GM11168 (cell line): ENCODE measurements at regions not wholly inside any gene's neighbourhood (a gene's known extent, or its start where the extent isn't known, plus 50 kb on each side); places are given as distances from the start of the nearest gene placed in this dataset.

Experiments
- in situ Hi-C: fragments of 300-500 bp; cut with MboI; formaldehyde crosslinking; loops from one replicate; pipeline ENCODE4 v1.12.0; 2022; ENCODE audit warnings: low sequenced_read_pairs; ENCODE audit not compliant: unreplicated experiment

DNA sequence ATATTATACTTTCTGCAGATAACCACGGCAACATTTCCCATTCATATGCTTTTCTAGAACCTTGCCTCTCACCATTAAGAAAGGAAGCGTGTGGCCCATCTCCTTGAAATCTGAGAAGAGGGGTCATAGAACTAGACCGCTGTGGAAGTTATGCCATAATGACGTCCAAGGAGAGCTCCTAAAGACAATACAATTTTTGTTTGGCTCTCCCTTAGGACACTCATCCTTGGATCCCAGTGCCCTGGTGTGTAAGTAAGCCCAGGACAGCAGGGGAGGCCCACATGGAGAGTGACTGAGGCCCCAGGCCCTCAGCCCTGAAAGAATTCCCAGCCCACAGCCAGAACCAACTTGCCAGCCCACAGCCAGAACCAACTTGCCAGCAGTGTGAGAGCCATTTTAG, 379.6 kb downstream of the FOXA2 start:
- in situ Hi-C loops, result no loop called here

DNA sequence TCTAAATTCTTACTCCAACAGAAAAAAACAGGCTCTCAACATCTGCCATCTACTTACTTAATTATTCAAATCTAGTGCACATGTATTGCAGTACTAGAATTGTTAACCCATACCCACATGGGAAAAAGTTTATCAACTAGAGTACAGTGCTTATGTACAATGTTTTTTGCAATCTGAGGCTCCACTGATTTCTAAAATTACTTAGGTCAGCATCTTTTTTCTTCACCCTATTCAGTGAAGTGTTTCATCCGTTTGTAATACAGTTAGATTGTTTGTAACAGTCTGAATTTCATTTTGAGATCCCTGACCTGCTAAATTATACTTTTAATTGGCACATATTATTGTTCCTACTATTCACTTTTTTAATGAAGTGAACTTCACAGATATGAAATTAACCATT, 402.2 kb downstream of the FOXA2 start:
- in situ Hi-C loops, result no loop called here

DNA sequence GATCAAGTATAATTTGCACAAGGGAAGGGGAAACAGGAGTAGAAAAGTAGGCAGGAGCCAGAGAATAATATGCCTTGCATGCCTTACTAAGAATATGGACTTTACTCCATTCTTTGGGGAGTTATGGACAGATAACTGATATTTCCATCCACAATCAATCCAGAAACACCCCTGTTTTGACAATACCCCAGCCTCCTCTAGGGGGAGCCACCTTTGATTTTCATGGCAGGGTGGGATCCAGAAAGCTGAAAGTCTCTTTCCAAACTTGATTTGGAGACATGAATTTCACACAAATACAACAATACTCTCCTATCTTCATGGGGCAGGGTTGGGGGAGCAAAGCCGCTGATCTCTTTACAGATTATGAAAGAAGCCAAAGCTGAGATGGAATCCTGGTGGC, 404.1 kb downstream of the FOXA2 start:
- in situ Hi-C loops, result no loop called here

GRCh38 chr20:22160101-22160652, 424.2 kb downstream of the FOXA2 start:
- in situ Hi-C loops, result no loop called here

DNA sequence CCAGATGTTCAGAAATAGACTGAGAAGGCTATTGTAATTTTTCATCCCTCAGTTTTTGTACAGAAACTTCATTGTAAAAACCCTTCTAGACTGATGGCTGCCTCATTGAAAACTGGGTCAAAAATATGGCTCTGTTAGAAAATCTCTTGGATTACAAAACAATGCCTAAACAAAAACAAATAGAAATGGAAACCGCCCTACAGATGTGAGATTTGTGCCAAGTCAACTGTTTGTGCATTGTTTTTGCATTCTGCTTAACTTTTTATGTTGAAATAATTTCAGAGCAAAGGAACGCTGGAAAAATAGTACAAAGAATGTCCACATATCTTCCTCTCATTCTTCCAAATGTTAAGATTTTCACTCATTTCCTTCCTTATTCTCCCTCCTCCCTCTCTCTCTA, 425.1 kb downstream of the FOXA2 start:
- in situ Hi-C loops, result no loop called here

GRCh38 chr20:22127587-22127986, 422.1 kb downstream of the PAX1 start:
- in situ Hi-C loops, result no loop called here

GRCh38 chr20:22106308-22106938, 401.0 kb downstream of the PAX1 start:
- in situ Hi-C loops, result loop anchor here (10.0 kb wide), 1 partner anchor 302 kb away; no protein-coding TSS in a partner anchor

- in situ Hi-C loops, result loop anchor here (10.0 kb wide), 1 partner anchor 297 kb away; no protein-coding TSS in a partner anchor
These were observed 396.1 kb downstream of the PAX1 start for GRCh38 chr20:22101606-22102005.

GRCh38 chr20:22100686-22101085, 395.2 kb downstream of the PAX1 start:
- in situ Hi-C loops, result loop anchor here (10.0 kb wide), 1 partner anchor 296 kb away; no protein-coding TSS in a partner anchor

DNA sequence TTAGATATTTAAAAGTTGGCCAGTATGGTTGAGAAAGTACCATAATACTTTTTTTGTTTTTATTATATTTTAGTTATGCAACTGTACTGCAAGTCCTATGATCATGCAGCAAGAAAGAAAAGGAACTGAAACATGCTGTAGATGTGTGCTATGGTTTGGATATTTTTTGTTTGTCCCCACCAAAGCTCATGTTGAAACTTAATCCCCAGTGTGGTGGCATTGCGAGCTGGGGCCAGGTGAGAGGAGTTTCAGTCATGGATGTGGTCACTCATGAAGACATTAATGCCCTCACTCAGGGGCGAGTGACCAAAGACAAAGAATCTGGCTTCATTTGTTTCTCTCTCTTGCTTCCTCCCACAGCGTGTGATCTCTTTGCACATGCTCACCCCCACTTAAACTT, 393.9 kb downstream of the PAX1 start:
- in situ Hi-C loops, result no loop called here

DNA sequence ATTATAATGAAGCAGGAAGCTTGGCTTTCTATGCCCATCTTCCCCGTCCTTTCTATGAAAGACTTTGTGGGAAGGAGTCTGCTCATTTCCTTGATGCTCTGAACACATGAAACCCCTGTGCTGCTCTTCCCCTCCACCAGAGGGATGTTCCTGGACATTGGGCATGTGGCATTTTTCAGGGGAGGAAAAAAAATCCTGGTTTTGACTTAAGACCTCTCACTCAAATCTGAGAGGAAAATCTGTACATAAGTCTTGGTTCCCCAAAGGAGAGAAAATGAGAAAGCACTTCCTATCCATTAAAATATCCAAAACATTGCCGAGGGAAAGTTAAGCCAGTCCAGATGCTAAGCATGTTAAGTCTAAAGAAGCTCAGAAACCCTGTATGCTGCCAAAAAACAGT, 393.0 kb downstream of the PAX1 start:
- in situ Hi-C loops, result no loop called here

DNA sequence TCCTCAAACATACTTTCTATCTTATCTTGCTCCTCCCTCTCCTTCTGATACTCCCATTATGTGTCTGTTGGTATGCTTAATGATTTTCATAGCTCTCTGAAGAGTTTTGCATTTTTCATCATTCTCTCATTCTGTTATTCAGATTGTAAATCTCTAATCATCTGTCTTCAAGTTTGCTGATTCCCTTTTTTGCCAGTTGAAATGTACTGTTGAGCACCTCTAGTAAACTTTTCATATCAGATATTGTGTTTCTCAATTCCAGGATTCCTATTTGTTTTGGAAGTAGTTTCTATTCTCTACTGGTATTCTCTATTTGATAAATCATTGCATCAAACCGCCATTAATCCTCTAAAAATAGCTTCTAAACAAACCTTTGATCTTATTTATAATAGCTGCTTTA, 387.7 kb downstream of the PAX1 start:
- in situ Hi-C loops, result no loop called here

GRCh38 chr20:22088882-22089281, 383.4 kb downstream of the PAX1 start:
- in situ Hi-C loops, result no loop called here

GRCh38 chr20:22080985-22081384, 375.5 kb downstream of the PAX1 start:
- in situ Hi-C loops, result no loop called here

GRCh38 chr20:22074635-22075034, 369.2 kb downstream of the PAX1 start:
- in situ Hi-C loops, result no loop called here

DNA sequence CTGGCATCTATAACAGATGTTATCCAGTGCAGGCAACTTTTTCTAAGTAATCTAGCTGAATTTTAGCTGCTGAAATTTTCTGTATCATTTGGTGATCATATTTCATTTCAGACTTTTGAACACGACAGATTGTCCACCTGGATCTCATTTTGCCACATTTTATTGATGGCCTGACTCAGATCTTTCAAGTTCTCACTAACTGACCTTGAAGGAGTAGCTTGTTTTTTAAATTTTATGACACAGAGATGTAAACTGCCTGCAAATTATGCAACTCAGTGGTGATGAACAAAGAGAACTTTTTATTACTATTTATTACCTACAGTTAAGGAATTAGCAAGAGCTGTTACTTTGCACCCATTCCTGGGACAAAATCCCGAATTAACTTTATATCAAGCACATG, 366.4 kb downstream of the PAX1 start:
- in situ Hi-C loops, result no loop called here

GRCh38 chr20:22070610-22071058, 365.2 kb downstream of the PAX1 start:
- in situ Hi-C loops, result no loop called here

DNA sequence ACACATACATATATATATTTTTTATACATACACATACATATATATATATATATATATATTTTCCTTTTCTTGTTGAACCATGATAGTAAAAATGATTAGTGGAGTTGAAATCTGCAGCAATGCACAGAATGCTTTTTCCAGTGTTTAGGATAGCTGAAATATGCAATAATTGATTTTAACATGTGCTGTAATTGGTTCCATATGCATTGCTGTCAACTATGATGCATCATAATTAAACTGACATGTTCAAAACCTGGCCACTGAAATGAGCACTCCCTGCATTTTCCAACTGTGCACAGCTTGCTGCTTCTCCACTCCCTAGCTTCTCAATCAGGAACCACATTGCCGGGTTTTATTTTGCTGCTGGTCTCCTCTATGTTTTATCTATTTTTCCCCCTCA, 358.3 kb downstream of the PAX1 start:
- in situ Hi-C loops, result no loop called here

DNA sequence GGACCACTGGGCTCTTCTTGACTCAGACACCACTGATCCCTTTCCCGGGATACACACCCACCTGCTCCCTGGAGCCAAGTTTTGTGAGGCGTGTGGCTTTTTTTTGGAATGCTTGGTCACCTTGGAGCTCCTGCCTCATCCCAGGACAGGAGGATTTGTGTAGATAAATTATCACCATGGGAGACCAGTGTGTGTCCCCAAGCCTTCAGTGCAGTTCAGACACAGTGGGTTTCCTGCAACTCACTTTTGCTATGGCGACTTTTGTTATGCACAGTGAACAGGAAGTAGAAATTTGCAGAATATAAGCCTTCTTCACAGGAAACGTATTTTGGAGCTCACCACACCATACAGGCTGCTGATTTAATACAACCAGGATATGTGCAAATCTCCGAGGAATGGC, 357.4 kb downstream of the PAX1 start:
- in situ Hi-C loops, result no loop called here

GRCh38 chr20:22060610-22061009, 355.1 kb downstream of the PAX1 start:
- in situ Hi-C loops, result no loop called here

DNA sequence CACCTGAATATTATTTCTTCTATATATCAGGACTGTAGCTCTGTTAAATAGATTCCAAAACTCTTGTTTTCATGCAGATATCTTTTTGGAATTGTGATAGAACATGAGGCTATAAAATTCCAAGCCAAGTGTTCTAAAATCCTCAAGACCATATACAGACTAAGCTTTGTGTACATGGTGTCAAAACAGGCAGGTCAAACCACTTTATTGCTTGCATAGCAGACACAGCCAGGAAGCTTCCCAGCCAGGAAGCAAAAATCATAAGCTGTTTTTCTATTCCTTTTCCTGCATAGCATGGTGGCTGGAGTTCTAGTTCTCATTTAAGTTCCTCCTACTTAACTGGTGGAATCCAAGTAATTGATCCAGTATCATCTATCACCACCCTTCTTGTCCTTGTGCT, 353.3 kb downstream of the PAX1 start:
- in situ Hi-C loops, result no loop called here

- in situ Hi-C loops, result no loop called here
These were observed 350.5 kb downstream of the PAX1 start for GRCh38 chr20:22055981-22056380.
